H1 (cell line): ENCODE measurements at regions not wholly inside any gene's neighbourhood (a gene's known extent, or its start where the extent isn't known, plus 50 kb on each side); places are given as distances from the start of the nearest gene placed in this dataset.

ENCODE experiments used
- CTCF ChIA-PET: fragments of 300-600 bp; sonication (Branson Sonifier 250); formaldehyde crosslinking; loops from one replicate; lab custom pipeline; 2021; ENCODE audit not compliant: partially characterized antibody; lab: Charles Lee
- POLR2A ChIA-PET: fragments of 300-600 bp; sonication (Branson Sonifier 250); formaldehyde crosslinking; loops from one replicate; lab custom pipeline; 2021; ENCODE audit warnings: inconsistent platforms; ENCODE audit not compliant: partially characterized antibody; lab: Charles Lee
- DNase-seq, 2 experiments: peaks; one replicate each; pipeline versions ENCODE4 v3.0.0 to v3.0.0-alpha.2; 2010 to 2022; ENCODE audit warnings: low spot score in 2 of 2, low read depth in 1 of 2, mixed read lengths in 1 of 2
- FAIRE-seq: peaks from 2 replicates; lab custom pipeline; 2011; peaks lifted over from hg19 to GRCh38; lab: Jason Lieb, UNC
- H2AFZ ChIP-seq: 2 replicates; pipeline ENCODE4 v1.8.1; 2012; ENCODE audit warnings: low read length, inconsistent platforms
- H2AK5ac ChIP-seq: 2 replicates; pipeline ENCODE4 v1.6.1; 2013; ENCODE audit warnings: low read depth, low read length
- H2BK120ac ChIP-seq: replicated peaks from 2 replicates; pipeline ENCODE3; 2013; ENCODE audit warnings: low read depth, low read length, inconsistent platforms
- H2BK12ac ChIP-seq: 2 replicates; pipeline ENCODE4 v1.6.1; 2013; ENCODE audit warnings: low read depth, low read length
- H2BK15ac ChIP-seq: 2 replicates; pipeline ENCODE4 v1.6.1; 2013; ENCODE audit warnings: low read length
- H2BK20ac ChIP-seq: 2 replicates; pipeline ENCODE4 v1.6.1; 2013; ENCODE audit warnings: low read length
- H2BK5ac ChIP-seq: 2 replicates; pipeline ENCODE4 v1.6.1; 2013; ENCODE audit warnings: low read depth, low read length
- H3K14ac ChIP-seq: 2 replicates; pipeline ENCODE4 v1.6.1; 2013; ENCODE audit warnings: inconsistent platforms; ENCODE audit not compliant: insufficient read length
- H3K18ac ChIP-seq: 2 replicates; pipeline ENCODE4 v1.6.1; 2013; ENCODE audit warnings: low read length; ENCODE audit errors: extremely low read depth
- H3K23ac ChIP-seq: 2 replicates; pipeline ENCODE4 v1.6.1; 2013; ENCODE audit warnings: inconsistent platforms; ENCODE audit not compliant: insufficient read length
- H3K23me2 ChIP-seq: 2 replicates; pipeline ENCODE4 v1.6.1; 2013; ENCODE audit warnings: low read depth, low read length
- H3K27ac ChIP-seq: 2 replicates; pipeline ENCODE4 v1.6.1; 2011; ENCODE audit warnings: low read depth, low read length, inconsistent platforms
- H3K27me3 ChIP-seq, 4 experiments: replicated peaks in 1 of 4; 1 replicate in 1 of 4; 2 replicates in 3 of 4; pipeline versions ENCODE4 v1.6.1 to v1.8.1; 2011 to 2013; ENCODE audit warnings: low read length in 3 of 4, mild to moderate bottlenecking in 3 of 4, inconsistent platforms in 2 of 4, mixed read lengths in 2 of 4, moderate library complexity in 1 of 4; ENCODE audit not compliant: control insufficient read depth in 3 of 4, insufficient read depth in 3 of 4; ENCODE audit errors: extremely low read depth in 1 of 4
- H3K36me3 ChIP-seq, 4 experiments: 2 replicates each; pipeline versions ENCODE4 v1.6.1 to v1.8.1; 2011 to 2013; ENCODE audit warnings: mild to moderate bottlenecking in 4 of 4, low read length in 3 of 4, moderate library complexity in 2 of 4, control low read depth in 1 of 4, inconsistent platforms in 1 of 4; ENCODE audit not compliant: insufficient read depth in 4 of 4, control insufficient read depth in 2 of 4
- H3K4ac ChIP-seq: replicated peaks from 2 replicates; pipeline ENCODE3; 2013; ENCODE audit warnings: low read length, low read depth, mixed read lengths, inconsistent platforms; ENCODE audit not compliant: insufficient read length
- H3K4me1 ChIP-seq, 4 experiments: replicated peaks in 1 of 4; 1 replicate in 1 of 4; 2 replicates in 3 of 4; pipeline versions ENCODE4 v1.6.1 to v1.8.1; 2011 to 2013; ENCODE audit warnings: low read length in 3 of 4, inconsistent platforms in 2 of 4, mixed read lengths in 1 of 4; ENCODE audit not compliant: insufficient read depth in 4 of 4, control insufficient read depth in 3 of 4
- H3K4me2 ChIP-seq, 2 experiments: 2 replicates each; pipeline versions ENCODE4 v1.6.1 to v1.8.1; 2011 to 2013; ENCODE audit warnings: low read depth in 2 of 2, low read length in 2 of 2, control low read depth in 1 of 2, inconsistent platforms in 1 of 2, mild to moderate bottlenecking in 1 of 2; ENCODE audit not compliant: insufficient read depth in 1 of 2
- H3K4me3 ChIP-seq, 4 experiments: fragments of 200-600, 300-600 bp in 1 of 4; sonication (generic), shearing (Covaris generic), sonication (Bioruptor Twin) in 1 of 4; 2 replicates each; pipeline versions ENCODE4 v1.5.1 to v1.8.1; 2011 to 2016; ENCODE audit warnings: low read length in 4 of 4, low read depth in 3 of 4, control low read depth in 2 of 4, inconsistent platforms in 2 of 4, mild to moderate bottlenecking in 2 of 4, mixed read lengths in 1 of 4, moderate library complexity in 1 of 4; ENCODE audit not compliant: insufficient read depth in 2 of 4; ENCODE audit errors: extremely low read depth in 1 of 4
- H3K56ac ChIP-seq: replicated peaks from 2 replicates; pipeline ENCODE3; 2013; ENCODE audit warnings: low read depth, mild to moderate bottlenecking, mixed read lengths, low read length, inconsistent platforms; ENCODE audit not compliant: insufficient read length
- H3K79me1 ChIP-seq: 2 replicates; pipeline ENCODE4 v1.6.1; 2013; ENCODE audit warnings: low read depth, low read length, control low read depth
- H3K79me2 ChIP-seq, 2 experiments: 2 replicates each; pipeline versions ENCODE4 v1.6.1 to v1.8.1; 2012 to 2013; ENCODE audit warnings: low read length in 2 of 2, mild to moderate bottlenecking in 2 of 2, inconsistent platforms in 1 of 2; ENCODE audit not compliant: insufficient read depth in 2 of 2, control insufficient read depth in 1 of 2
- H3K9ac ChIP-seq, 4 experiments: replicated peaks in 1 of 4; 1 replicate in 1 of 4; 2 replicates in 3 of 4; pipeline versions ENCODE4 v1.6.1 to v1.8.1; 2011 to 2013; ENCODE audit warnings: low read depth in 3 of 4, low read length in 3 of 4, control low read depth in 2 of 4, mild to moderate bottlenecking in 2 of 4, moderate library complexity in 2 of 4, inconsistent platforms in 1 of 4; ENCODE audit errors: extremely low read depth in 1 of 4
- H3K9me3 ChIP-seq, 2 experiments: 2 replicates each; pipeline versions ENCODE4 v1.6.1 to v1.8.1; 2012 to 2013; ENCODE audit warnings: mild to moderate bottlenecking in 2 of 2, moderate library complexity in 2 of 2, control low read depth in 1 of 2, inconsistent platforms in 1 of 2, low read depth in 1 of 2, low read length in 1 of 2, mixed read lengths in 1 of 2; ENCODE audit not compliant: insufficient read depth in 2 of 2
- H4K20me1 ChIP-seq, 2 experiments: replicated peaks in 1 of 2; 2 replicates each; pipeline versions ENCODE3 to v1.8.1; 2011 to 2013; ENCODE audit warnings: inconsistent platforms in 2 of 2, low read length in 2 of 2, mild to moderate bottlenecking in 1 of 2; ENCODE audit not compliant: insufficient read depth in 2 of 2, control insufficient read depth in 1 of 2
- H4K5ac ChIP-seq: 2 replicates; pipeline ENCODE4 v1.6.1; 2013; ENCODE audit warnings: low read length, low read depth, mixed read lengths, inconsistent platforms; ENCODE audit not compliant: insufficient read length
- H4K8ac ChIP-seq: 2 replicates; pipeline ENCODE4 v1.8.0; 2013; ENCODE audit warnings: mild to moderate bottlenecking, moderate library complexity, low read length, inconsistent platforms; ENCODE audit not compliant: insufficient read depth; ENCODE audit errors: extremely low read depth
- H4K91ac ChIP-seq: replicated peaks from 2 replicates; pipeline ENCODE3; 2013; ENCODE audit warnings: low read length, mixed read lengths, inconsistent platforms; ENCODE audit not compliant: insufficient read length
- BRCA1 ChIP-seq: IDR thresholded peaks from 2 replicates; pipeline ENCODE4 v1.6.1; 2012; ENCODE audit warnings: low read depth, low read length, improper control_type of control experiment
- CBX5 ChIP-seq: fragments of 300-800, 300-1000 bp; sonication (generic); IDR thresholded peaks from 2 replicates; pipeline ENCODE4 v1.7.1; 2016; ENCODE audit warnings: antibody characterized with exemption, low read length, low read depth
- CEBPB ChIP-seq: IDR thresholded peaks from 2 replicates; pipeline ENCODE4 v1.6.1; 2012; ENCODE audit warnings: low read depth, low read length
- FOSL1 ChIP-seq: IDR thresholded peaks from 2 replicates; pipeline ENCODE4 v1.6.1; 2011; ENCODE audit warnings: mild to moderate bottlenecking, low read depth, low read length, moderate library complexity; ENCODE audit not compliant: insufficient read depth
- MAX ChIP-seq: IDR thresholded peaks from 2 replicates; pipeline ENCODE4 v1.6.1; 2012; ENCODE audit warnings: inconsistent platforms
- SIN3A ChIP-seq, 2 experiments: IDR thresholded peaks in 1 of 2; conservative IDR thresholded peaks in 1 of 2; 2 replicates each; pipeline ENCODE4 v1.6.1; 2011 to 2012; ENCODE audit warnings: low read length in 2 of 2, improper control_type of control experiment in 1 of 2, low read depth in 1 of 2, mild to moderate bottlenecking in 1 of 2
- WGBS, 2 experiments: shearing (Covaris generic) in 1 of 2; methylation state at CpG; one replicate each; pipeline versions ENCODE4 v1.1.6 to v1.1.7; 2013 to 2015; ENCODE audit warnings: low lambda C conversion rate in 2 of 2, mixed read lengths in 2 of 2, inconsistent platforms in 1 of 2, low coverage in 1 of 2, missing lambda C conversion rate in 1 of 2; ENCODE audit not compliant: insufficient replicate concordance in 2 of 2, insufficient coverage in 1 of 2, insufficient read length in 1 of 2; ENCODE audit errors: extremely low coverage in 1 of 2, missing lambda C conversion rate in 1 of 2; 5-methylcytosine and 5-hydroxymethylcytosine counted together

- Histone ChIP-seq H3K36me3 (no peaks in the 10 kb centered on the region), H4K20me1 (no peaks in the 10 kb centered on the region), H2BK12ac (0 out of 2 replicates have a peak overlapping the region, but pooled peaks have one; percentile 70), H2BK120ac (no peak overlapping the region), H4K91ac (no peak overlapping the region), H3K14ac (no peak overlapping the region), H3K79me1 (no peaks in the 10 kb centered on the region), H3K9ac (no peak overlapping the region), H3K18ac (no peak overlapping the region), H2BK15ac (no peak overlapping the region), H2AFZ (no peak overlapping the region), H3K56ac (no peak overlapping the region), H3K79me2 (no peaks in the 10 kb centered on the region), H2AK5ac (no peak overlapping the region), H3K27ac (no peak overlapping the region), H3K9me3 (no peaks in the 10 kb centered on the region), H2BK20ac (no peak overlapping the region), H3K4me1 (peaks cover 0 to 4% (median 0%) of the 10 kb centered on the region in 4 experiments; a peak in 1 of 7 replicates), H2BK5ac (no peak overlapping the region), H4K5ac (no peak overlapping the region), H3K23me2 (no peaks in the 10 kb centered on the region), H3K4ac (no peak overlapping the region), H3K4me2 (peak overlapping the region; percentile 16 to 26; a peak in 2 of 4 replicates), H3K23ac (no peak overlapping the region), H4K8ac (no peak overlapping the region), H3K27me3 (no peaks in the 10 kb centered on the region), H3K4me3 (no peak overlapping the region; a peak in 2 of 8 replicates)
- WGBS, 2 experiments, result 65% methylated on average over 7 of the region's 7 CpGs; no CpG with 5 or more reads in 1 of the 2 experiments
- DNase-seq (peak; percentile 51 to 66), FAIRE-seq (peak; percentile 83)
- ChIA-PET CTCF (no interaction called here), POLR2A (interaction anchor here (1.2 kb wide), 1 partner anchor 15 kb away, joined by 3 read pairs; no protein-coding TSS in a partner anchor)
- no peak for TF ChIP-seq FOSL1
- no peak for TF ChIP-seq BRCA1
- no peak for TF ChIP-seq MAX
- no peak for TF ChIP-seq SIN3A (conservative IDR thresholded peaks at IDR 0.05 in 1 of 2, IDR thresholded peaks at IDR 0.05 in 1 of 2; ENCODE audit: low read depth in 1 of 2, low read length in 2 of 2)
- no peak for TF ChIP-seq CBX5
- peak; percentile 35 for TF ChIP-seq CEBPB
These were observed 834.0 kb downstream of the USP25 start for GRCh38 chr21:16563795-16564194.
